PC-3 (cell line): ENCODE measurements at regions not wholly inside any gene's neighbourhood (a gene's known extent, or its start where the extent isn't known, plus 50 kb on each side); places are given as distances from the start of the nearest gene placed in this dataset.

ENCODE experiments used
- ATAC-seq: fragments of 200-7000 bp; cut with Tn5 transposase; 2 replicates; pipeline ENCODE4 v1.9.1; 2020; ENCODE audit warnings: mild to moderate bottlenecking, moderate library complexity
- BruUV-seq: library from RNA; stranded (reverse); fragments of 400-500 nt; replicated peaks from 2 replicates; lab custom pipeline; 2021; lab: Mats Ljungman, UMichigan
- CTCF ChIA-PET: fragments of 300-600 bp; sonication (Branson Sonifier 250); formaldehyde crosslinking; loops from one replicate; lab custom pipeline; 2022; ENCODE audit warnings: antibody characterized with exemption; lab: Charles Lee
- POLR2A ChIA-PET: fragments of 300-600 bp; sonication (Branson Sonifier 250); formaldehyde crosslinking; loops from one replicate; lab custom pipeline; 2022; ENCODE audit warnings: antibody characterized with exemption; ENCODE audit not compliant: unreplicated experiment; lab: Charles Lee
- DNase-seq: peaks from one replicate; pipeline ENCODE4 v3.0.0-alpha.2; 2015
- H2AFZ ChIP-seq: fragments of 300-600 bp; sonication (generic); 2 replicates; pipeline ENCODE4 v1.6.0; 2016; ENCODE audit warnings: antibody characterized with exemption, low read length
- H3F3A ChIP-seq: fragments of 300-600 bp; sonication (generic); one replicate; pipeline ENCODE4 v1.6.0; 2017; ENCODE audit warnings: antibody characterized with exemption, low read length, control low read depth, mild to moderate bottlenecking; ENCODE audit not compliant: unreplicated experiment
- H3K27ac ChIP-seq: fragments of 300-600 bp; sonication (generic); 2 replicates; pipeline ENCODE4 v1.5.1; 2016; ENCODE audit warnings: mild to moderate bottlenecking, low read length
- H3K27me3 ChIP-seq: fragments of 300-600 bp; sonication (generic); 2 replicates; pipeline ENCODE4 v1.6.1; 2016; ENCODE audit warnings: low read length, mixed read lengths
- H3K36me3 ChIP-seq: fragments of 300-600 bp; sonication (generic); 2 replicates; pipeline ENCODE4 v1.6.1; 2016; ENCODE audit warnings: low read depth, mixed run types, low read length, mixed read lengths
- H3K4me1 ChIP-seq: fragments of 300-600 bp; sonication (generic); 2 replicates; pipeline ENCODE4 v1.5.1; 2016; ENCODE audit warnings: low read length; ENCODE audit not compliant: insufficient read depth
- H3K4me2 ChIP-seq: fragments of 300-600 bp; sonication (generic); 2 replicates; pipeline ENCODE4 v1.6.0; 2016; ENCODE audit warnings: low read length
- H3K4me3 ChIP-seq: fragments of 300-600 bp; sonication (generic); 2 replicates; pipeline ENCODE4 v1.5.1; 2016; ENCODE audit warnings: mild to moderate bottlenecking, low read length, mixed read lengths
- H3K79me2 ChIP-seq: fragments of 300-600 bp; sonication (generic); 2 replicates; pipeline ENCODE4 v1.6.1; 2017; ENCODE audit warnings: low read length, mixed read lengths
- H3K9ac ChIP-seq: fragments of 300-600 bp; sonication (generic); 2 replicates; pipeline ENCODE4 v1.6.0; 2016; ENCODE audit warnings: mild to moderate bottlenecking, low read length
- H3K9me2 ChIP-seq: fragments of 300-600 bp; sonication (generic); replicated peaks from 2 replicates; pipeline ENCODE4 v1.6.1; 2016; ENCODE audit warnings: mixed run types, low read length, mixed read lengths
- H3K9me3 ChIP-seq: fragments of 300-600 bp; sonication (generic); 2 replicates; pipeline ENCODE4 v1.6.1; 2016; ENCODE audit warnings: low read length, mixed read lengths
- H4K20me1 ChIP-seq: fragments of 300-600 bp; sonication (generic); 2 replicates; pipeline ENCODE4 v1.6.1; 2016; ENCODE audit warnings: low read length, mixed read lengths
- EZH2 ChIP-seq: fragments of 300-600 bp; sonication (generic); IDR thresholded peaks from one replicate; pipeline ENCODE4 v1.6.1; 2017; ENCODE audit warnings: antibody characterized with exemption, mild to moderate bottlenecking, low read length; ENCODE audit not compliant: unreplicated experiment
- EZH2phosphoT487 ChIP-seq: fragments of 300-600 bp; sonication (generic); IDR thresholded peaks from 2 replicates; pipeline ENCODE4 v1.6.1; 2018; ENCODE audit warnings: mild to moderate bottlenecking, antibody characterized with exemption, low read length, borderline replicate concordance
- intact Hi-C: fragments of 100-400 bp; cut with micrococcal nuclease; formaldehyde crosslinking; loops from 2 replicates; pipeline ENCODE4 v1.9.0; 2023
- TF ChIP-seq, protein P1 (sequence below): fragments of 300-600 bp; sonication (generic); conservative IDR thresholded peaks from 2 replicates; pipeline ENCODE4 v1.5.1; 2017; ENCODE audit warnings: antibody characterized with exemption, low read depth, mild to moderate bottlenecking, low read length

DNA sequence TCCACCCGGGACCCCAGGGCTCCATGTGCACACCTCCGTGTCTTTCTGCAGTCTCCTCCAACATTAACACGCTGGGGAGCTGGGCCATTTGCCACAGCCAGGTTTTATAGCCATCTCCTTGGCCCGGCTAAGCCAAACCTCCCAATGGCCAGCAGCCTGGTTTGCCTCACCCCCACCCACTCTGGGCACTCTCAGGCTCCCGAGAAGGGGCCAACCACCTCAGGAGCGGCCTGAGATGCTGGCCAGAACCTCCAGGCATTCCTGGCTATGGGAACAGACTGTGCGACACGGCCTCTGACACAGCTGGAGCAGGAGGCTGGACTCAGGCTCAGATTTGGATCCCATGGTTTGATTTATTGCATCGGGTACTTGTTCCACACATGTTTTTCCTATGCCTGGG is 289.7 kb downstream of the RPLP1 start:
- H3K4me3 ChIP-seq, result no peak overlapping the region
- DNase-seq (no peak), ATAC-seq (no peak)
- H3K4me2 ChIP-seq, result no peak overlapping the region
- CTCF ChIA-PET, result no interaction called here
- no peak overlapping the region for H2AFZ ChIP-seq
- intact Hi-C loops, result no loop called here
- POLR2A ChIA-PET, result no interaction called here
- no peaks in the 10 kb centered on the region for H3K9me2 ChIP-seq
- no peaks in the 10 kb centered on the region for H4K20me1 ChIP-seq
- H3K9ac ChIP-seq, result no peak overlapping the region
- peaks cover 18% of the 10 kb centered on the region for H3K27me3 ChIP-seq
- no peaks in the 10 kb centered on the region for H3K36me3 ChIP-seq
- no peak overlapping the region for H3K27ac ChIP-seq
- H3K4me1 ChIP-seq, result no peaks in the 10 kb centered on the region
- H3K9me3 ChIP-seq, result no peaks in the 10 kb centered on the region
- no TSS peak for BruUV-seq
- no peak for TF ChIP-seq EZH2
- no peak for TF ChIP-seq EZH2phosphoT487
- TF ChIP-seq, protein P1, sequence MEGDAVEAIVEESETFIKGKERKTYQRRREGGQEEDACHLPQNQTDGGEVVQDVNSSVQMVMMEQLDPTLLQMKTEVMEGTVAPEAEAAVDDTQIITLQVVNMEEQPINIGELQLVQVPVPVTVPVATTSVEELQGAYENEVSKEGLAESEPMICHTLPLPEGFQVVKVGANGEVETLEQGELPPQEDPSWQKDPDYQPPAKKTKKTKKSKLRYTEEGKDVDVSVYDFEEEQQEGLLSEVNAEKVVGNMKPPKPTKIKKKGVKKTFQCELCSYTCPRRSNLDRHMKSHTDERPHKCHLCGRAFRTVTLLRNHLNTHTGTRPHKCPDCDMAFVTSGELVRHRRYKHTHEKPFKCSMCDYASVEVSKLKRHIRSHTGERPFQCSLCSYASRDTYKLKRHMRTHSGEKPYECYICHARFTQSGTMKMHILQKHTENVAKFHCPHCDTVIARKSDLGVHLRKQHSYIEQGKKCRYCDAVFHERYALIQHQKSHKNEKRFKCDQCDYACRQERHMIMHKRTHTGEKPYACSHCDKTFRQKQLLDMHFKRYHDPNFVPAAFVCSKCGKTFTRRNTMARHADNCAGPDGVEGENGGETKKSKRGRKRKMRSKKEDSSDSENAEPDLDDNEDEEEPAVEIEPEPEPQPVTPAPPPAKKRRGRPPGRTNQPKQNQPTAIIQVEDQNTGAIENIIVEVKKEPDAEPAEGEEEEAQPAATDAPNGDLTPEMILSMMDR, result no peak
- no peaks in the 10 kb centered on the region for H3K79me2 ChIP-seq
- H3F3A ChIP-seq, result no peaks in the 10 kb centered on the region

DNA sequence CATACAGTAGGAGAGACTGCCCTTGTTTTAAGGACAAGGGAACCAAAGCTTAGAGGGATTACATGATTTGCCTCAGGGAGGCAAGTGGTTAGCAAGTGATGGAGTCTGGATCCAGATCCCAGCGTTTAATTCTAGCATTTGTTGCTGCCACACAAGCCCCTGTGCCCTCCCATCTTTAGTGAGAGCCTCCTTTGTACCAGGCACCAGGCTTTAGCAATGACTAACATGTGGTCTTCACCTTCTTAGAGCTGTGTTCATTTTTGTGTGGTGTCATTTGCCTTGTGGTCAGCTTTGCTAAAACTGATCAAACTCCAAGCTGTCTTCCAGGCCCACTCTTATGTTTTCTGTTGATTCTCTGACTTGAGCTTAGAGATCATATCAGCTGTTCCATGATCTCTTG is 290.5 kb downstream of the RPLP1 start:
- H3K9me3 ChIP-seq, result no peaks in the 10 kb centered on the region
- H3K9ac ChIP-seq, result no peak overlapping the region
- H3K9me2 ChIP-seq, result no peaks in the 10 kb centered on the region
- no peak overlapping the region for H3K4me2 ChIP-seq
- no peaks in the 10 kb centered on the region for H3K79me2 ChIP-seq
- no peak overlapping the region for H3K4me3 ChIP-seq
- POLR2A ChIA-PET, result no interaction called here
- DNase-seq, result no peak
- intact Hi-C loops, result no loop called here
- BruUV-seq, result no TSS peak
- H3K27me3 ChIP-seq, result peaks cover 18% of the 10 kb centered on the region
- no peaks in the 10 kb centered on the region for H4K20me1 ChIP-seq
- no peaks in the 10 kb centered on the region for H3F3A ChIP-seq
- ATAC-seq, result no peak
- H3K36me3 ChIP-seq, result no peaks in the 10 kb centered on the region
- H3K27ac ChIP-seq, result no peak overlapping the region
- no peak overlapping the region for H2AFZ ChIP-seq
- CTCF ChIA-PET, result no interaction called here
- no peak for TF ChIP-seq EZH2
- TF ChIP-seq, protein P1, result no peak
- TF ChIP-seq EZH2phosphoT487, result no peak
- H3K4me1 ChIP-seq, result no peaks in the 10 kb centered on the region

DNA sequence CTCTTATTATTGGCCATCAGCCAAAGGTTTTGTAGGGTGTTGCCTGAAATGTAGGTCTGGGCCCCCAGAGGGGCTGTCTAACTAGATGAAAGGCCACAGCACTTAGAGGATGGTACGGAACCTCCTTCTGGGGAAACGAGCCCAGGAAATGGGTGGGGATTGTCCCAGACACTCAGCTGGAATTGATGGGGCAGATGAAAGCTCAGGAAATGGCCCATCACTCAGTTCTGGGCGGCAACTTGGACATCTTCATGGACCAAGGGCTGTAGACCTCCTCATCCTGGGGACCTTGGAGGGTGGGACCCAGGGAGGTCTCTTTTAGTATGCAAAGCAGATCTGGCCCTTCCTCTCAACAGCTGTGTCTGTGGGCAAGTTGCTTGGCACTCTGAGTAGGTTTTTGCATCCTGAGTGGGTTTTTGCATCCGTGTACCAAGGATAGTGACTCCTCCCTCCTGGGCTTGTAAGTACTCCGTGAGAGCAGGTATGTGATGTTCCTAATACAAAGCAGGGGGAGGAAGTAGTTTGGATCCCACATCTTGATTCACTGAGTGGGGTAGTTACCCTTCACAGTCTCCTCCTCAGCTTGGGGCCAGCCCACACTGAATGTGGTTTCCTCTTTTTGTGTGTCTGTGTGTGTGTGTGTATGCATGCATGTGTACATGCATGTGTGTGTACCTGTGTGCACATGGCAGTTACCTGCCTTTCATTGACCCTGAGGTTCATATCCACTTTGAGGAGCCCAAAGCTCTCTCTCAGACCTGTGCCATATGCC is 292.0 kb downstream of the RPLP1 start:
- TF ChIP-seq EZH2 (no peak), EZH2phosphoT487 (no peak)
- TF ChIP-seq, protein P1, result no peak
- no peak overlapping the region for H3K4me2 ChIP-seq
- H3K9ac ChIP-seq, result no peak overlapping the region
- H3K27me3 ChIP-seq, result peaks cover 18% of the 10 kb centered on the region
- H3K79me2 ChIP-seq, result no peaks in the 10 kb centered on the region
- ChIA-PET CTCF (interaction anchor here (0.6 kb wide), 1 partner anchor 586 kb away, joined by 4 read pairs; no protein-coding TSS in a partner anchor), POLR2A (no interaction called here)
- intact Hi-C loops, result no loop called here
- H3K27ac ChIP-seq, result no peak overlapping the region
- H3K9me3 ChIP-seq, result no peaks in the 10 kb centered on the region
- no peaks in the 10 kb centered on the region for H3K36me3 ChIP-seq
- no peak overlapping the region for H2AFZ ChIP-seq
- no peaks in the 10 kb centered on the region for H3K9me2 ChIP-seq
- DNase-seq, result no peak
- BruUV-seq, result no TSS peak
- ATAC-seq, result no peak
- H3K4me3 ChIP-seq, result no peak overlapping the region
- no peaks in the 10 kb centered on the region for H3F3A ChIP-seq
- no peaks in the 10 kb centered on the region for H4K20me1 ChIP-seq
- no peaks in the 10 kb centered on the region for H3K4me1 ChIP-seq
